ENCODE measurements at regions not wholly inside any gene's neighbourhood (a gene's known extent, or its start where the extent isn't known, plus 50 kb on each side); places are given as distances from the start of the nearest gene placed in this dataset.

GRCh38 chr16:59783191-59783590, 1049.1 kb upstream of the GOT2 start:
- no peak overlapping the region for H3K4me3 ChIP-seq (ENCODE audit: low read depth in 2 of 2, low read length in 2 of 2)
- DNase-seq (ENCODE audit: low read depth, low spot score) (no peak), ATAC-seq (no peak)
- TF ChIP-seq POLR2AphosphoS5 (IDR thresholded peaks at IDR 0.05; ENCODE audit: low read depth, low read length), result no peak
- TF ChIP-seq REST (IDR thresholded peaks at IDR 0.05; ENCODE audit: insufficient read depth in 1 of 2, low read depth in 2 of 2, low read length in 1 of 2), result no peak
- no peak for TF ChIP-seq CTCF (IDR thresholded peaks at IDR 0.05)
- TF ChIP-seq SIN3A (IDR thresholded peaks at IDR 0.05; ENCODE audit: borderline replicate concordance, insufficient read depth, low read depth, low read length), result no peak
- no peak for TF ChIP-seq TCF7L2 (IDR thresholded peaks at IDR 0.05; ENCODE audit: low read depth, low read length)
- ChIA-PET POLR2A (no interaction called here), CTCF (no interaction called here)
- intact Hi-C loops (cut with micrococcal nuclease; ENCODE audit: unreplicated experiment) (no loop called here), in situ Hi-C loops (cut with HindIII; ENCODE audit: low pct_unique_long_range_greater_than_20kb, low sequenced_read_pairs) (no loop called here)
- no peaks in the 10 kb centered on the region for H3K36me3 ChIP-seq (ENCODE audit: control insufficient read depth, insufficient read depth, low read length)
- H3K4me1 ChIP-seq (ENCODE audit: control insufficient read depth, insufficient read depth, low read length), result no peaks in the 10 kb centered on the region
- BruUV-seq (replicated peaks), result no TSS peak
- H3K27me3 ChIP-seq (ENCODE audit: control insufficient read depth, insufficient read depth, low read length), result no peaks in the 10 kb centered on the region
- no peaks in the 10 kb centered on the region for H3K9me3 ChIP-seq (ENCODE audit: control insufficient read depth, insufficient read depth, low read depth, low read length)
- no peak overlapping the region for H3K27ac ChIP-seq (ENCODE audit: low read length)

- ChIA-PET POLR2A (no interaction called here), CTCF (no interaction called here)
- Histone ChIP-seq H3K9me3 (ENCODE audit: control insufficient read depth, insufficient read depth, low read depth, low read length) (no peaks in the 10 kb centered on the region), H3K4me3 (ENCODE audit: low read depth in 2 of 2, low read length in 2 of 2) (no peak overlapping the region), H3K27me3 (ENCODE audit: control insufficient read depth, insufficient read depth, low read length) (no peaks in the 10 kb centered on the region), H3K27ac (ENCODE audit: low read length) (no peak overlapping the region), H3K36me3 (ENCODE audit: control insufficient read depth, insufficient read depth, low read length) (no peaks in the 10 kb centered on the region), H3K4me1 (ENCODE audit: control insufficient read depth, insufficient read depth, low read length) (no peaks in the 10 kb centered on the region)
- intact Hi-C loops (cut with micrococcal nuclease; ENCODE audit: unreplicated experiment) (no loop called here), in situ Hi-C loops (cut with HindIII; ENCODE audit: low pct_unique_long_range_greater_than_20kb, low sequenced_read_pairs) (no loop called here)
- no peak for ATAC-seq
- no TSS peak for BruUV-seq (replicated peaks)
- no peak for DNase-seq (ENCODE audit: low read depth, low spot score)
- TF ChIP-seq TCF7L2 (IDR thresholded peaks at IDR 0.05; ENCODE audit: low read depth, low read length) (no peak), REST (IDR thresholded peaks at IDR 0.05; ENCODE audit: insufficient read depth in 1 of 2, low read depth in 2 of 2, low read length in 1 of 2) (no peak), SIN3A (IDR thresholded peaks at IDR 0.05; ENCODE audit: borderline replicate concordance, insufficient read depth, low read depth, low read length) (no peak), CTCF (IDR thresholded peaks at IDR 0.05) (no peak), POLR2AphosphoS5 (IDR thresholded peaks at IDR 0.05; ENCODE audit: low read depth, low read length) (no peak)
Observed at GRCh38 chr16:59773330-59773729, 1039.2 kb upstream of the GOT2 start.

Data from Panc1 (cell line).